BJ (cell line): ENCODE measurements at regions not wholly inside any gene's neighbourhood (a gene's known extent, or its start where the extent isn't known, plus 50 kb on each side); places are given as distances from the start of the nearest gene placed in this dataset.

Source experiments
- CTCF ChIA-PET: fragments of 350-600 bp; formaldehyde crosslinking; extraction: SDS; loops from one replicate; lab custom pipeline; 2021; ENCODE audit warnings: antibody characterized with exemption, inconsistent platforms; lab: Yijun Ruan, JAX
- POLR2A ChIA-PET: fragments of 300-600 bp; sonication (Branson Sonifier 250); formaldehyde crosslinking; extraction: SDS; loops from one replicate; lab custom pipeline; 2021; ENCODE audit warnings: antibody characterized with exemption; lab: Charles Lee
- DNase-seq: peaks from one replicate; pipeline ENCODE4 v3.0.0-alpha.2; 2011; ENCODE audit warnings: low read depth
- H3K27me3 ChIP-seq: 2 replicates; pipeline ENCODE4 v1.6.0; 2011; ENCODE audit warnings: low read length; ENCODE audit not compliant: control insufficient read depth, insufficient read depth
- H3K36me3 ChIP-seq: 2 replicates; pipeline ENCODE4 v1.5.1; 2011; ENCODE audit warnings: low read length; ENCODE audit not compliant: control insufficient read depth, insufficient read depth
- H3K4me3 ChIP-seq: 2 replicates; pipeline ENCODE4 v1.5.1; 2011; ENCODE audit warnings: low read depth, mild to moderate bottlenecking, control low read depth, low read length
- TF ChIP-seq, protein P1 (sequence below): IDR thresholded peaks from 2 replicates; pipeline ENCODE4 v1.5.1; 2011; ENCODE audit warnings: low read depth, mild to moderate bottlenecking, control low read depth, inconsistent platforms, low read length, moderate library complexity; ENCODE audit not compliant: insufficient read depth

DNA sequence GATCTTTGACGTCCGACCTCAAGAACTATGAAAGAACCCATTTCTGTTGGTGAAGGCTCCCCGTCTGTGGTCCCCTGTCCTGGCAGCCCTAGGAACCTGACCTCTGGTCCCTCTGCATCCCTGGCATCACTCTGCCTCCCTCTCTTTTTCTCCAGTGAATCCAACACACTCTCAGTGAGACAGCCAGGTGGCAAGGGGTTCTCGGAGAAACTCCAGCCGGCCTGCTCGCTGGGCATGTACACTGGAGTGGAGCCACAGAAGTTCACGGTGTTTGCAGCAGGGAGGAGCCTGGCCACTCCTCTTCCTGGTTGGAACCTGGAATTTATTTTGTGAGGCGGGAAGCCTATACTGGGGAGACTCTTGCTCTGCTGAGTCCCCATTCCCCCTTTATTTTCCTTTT is 230.2 kb upstream of the AJAP1 start:
- no peak for DNase-seq

DNA sequence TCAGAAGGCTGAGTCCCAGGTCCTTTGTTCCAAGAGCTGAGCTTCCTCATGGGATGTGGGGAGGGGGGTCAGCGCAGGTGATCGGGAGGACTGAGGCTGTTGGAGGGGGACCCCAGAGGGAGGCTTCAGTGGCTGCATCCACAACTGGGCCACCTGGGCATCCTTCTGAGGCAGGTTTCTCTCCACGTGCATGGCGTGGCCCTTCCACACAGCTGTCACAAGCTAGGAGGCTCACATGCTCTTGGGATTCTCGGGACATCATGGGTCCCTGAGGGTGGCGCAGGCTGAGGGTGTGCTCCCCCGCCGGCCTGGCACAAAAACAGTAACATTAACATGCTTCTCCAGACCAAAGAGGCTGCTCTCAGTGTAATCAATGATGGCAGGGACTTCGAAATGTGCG is 229.6 kb upstream of the AJAP1 start:
- no peaks in the 10 kb centered on the region for H3K27me3 ChIP-seq
- no peak overlapping the region for H3K4me3 ChIP-seq
- DNase-seq = no peak
- H3K36me3 ChIP-seq = no peaks in the 10 kb centered on the region
- TF ChIP-seq, protein P1, sequence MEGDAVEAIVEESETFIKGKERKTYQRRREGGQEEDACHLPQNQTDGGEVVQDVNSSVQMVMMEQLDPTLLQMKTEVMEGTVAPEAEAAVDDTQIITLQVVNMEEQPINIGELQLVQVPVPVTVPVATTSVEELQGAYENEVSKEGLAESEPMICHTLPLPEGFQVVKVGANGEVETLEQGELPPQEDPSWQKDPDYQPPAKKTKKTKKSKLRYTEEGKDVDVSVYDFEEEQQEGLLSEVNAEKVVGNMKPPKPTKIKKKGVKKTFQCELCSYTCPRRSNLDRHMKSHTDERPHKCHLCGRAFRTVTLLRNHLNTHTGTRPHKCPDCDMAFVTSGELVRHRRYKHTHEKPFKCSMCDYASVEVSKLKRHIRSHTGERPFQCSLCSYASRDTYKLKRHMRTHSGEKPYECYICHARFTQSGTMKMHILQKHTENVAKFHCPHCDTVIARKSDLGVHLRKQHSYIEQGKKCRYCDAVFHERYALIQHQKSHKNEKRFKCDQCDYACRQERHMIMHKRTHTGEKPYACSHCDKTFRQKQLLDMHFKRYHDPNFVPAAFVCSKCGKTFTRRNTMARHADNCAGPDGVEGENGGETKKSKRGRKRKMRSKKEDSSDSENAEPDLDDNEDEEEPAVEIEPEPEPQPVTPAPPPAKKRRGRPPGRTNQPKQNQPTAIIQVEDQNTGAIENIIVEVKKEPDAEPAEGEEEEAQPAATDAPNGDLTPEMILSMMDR = no peak
- POLR2A ChIA-PET = no interaction called here
- CTCF ChIA-PET = no interaction called here

More for the DNA sequence above, 230.2 kb upstream of the AJAP1 start:
- POLR2A ChIA-PET = no interaction called here
- TF ChIP-seq, protein P1 = no peak
- Histone ChIP-seq H3K4me3 (no peak overlapping the region), H3K36me3 (no peaks in the 10 kb centered on the region), H3K27me3 (no peaks in the 10 kb centered on the region)
- CTCF ChIA-PET = no interaction called here

DNA sequence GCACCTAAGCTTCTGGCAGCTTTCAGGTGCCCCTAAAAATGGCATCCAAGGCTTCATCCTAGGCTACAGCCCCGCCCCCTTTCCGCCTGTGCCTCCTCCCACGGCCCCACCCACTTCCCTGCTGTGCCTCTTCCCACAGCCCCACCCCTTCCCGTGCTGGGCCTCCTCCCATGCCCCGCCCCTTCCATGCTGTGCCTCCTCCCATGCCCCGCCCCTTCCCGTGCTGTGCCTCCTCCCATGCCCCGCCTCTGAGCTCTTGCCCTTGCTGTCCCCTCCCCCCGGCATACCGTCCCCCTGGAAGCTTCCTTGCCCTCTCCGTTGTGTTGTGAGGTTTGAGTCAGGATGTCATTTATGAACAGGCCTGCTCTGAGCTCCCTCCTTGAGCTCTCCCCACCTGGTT is 228.5 kb upstream of the AJAP1 start:
- no peaks in the 10 kb centered on the region for H3K27me3 ChIP-seq
- POLR2A ChIA-PET = no interaction called here
- CTCF ChIA-PET = no interaction called here
- H3K36me3 ChIP-seq = no peaks in the 10 kb centered on the region
- DNase-seq = no peak
- TF ChIP-seq, protein P1 = no peak
- no peak overlapping the region for H3K4me3 ChIP-seq

- Histone ChIP-seq H3K4me3 (no peak overlapping the region), H3K27me3 (no peaks in the 10 kb centered on the region), H3K36me3 (no peaks in the 10 kb centered on the region)
- POLR2A ChIA-PET = no interaction called here
- CTCF ChIA-PET = no interaction called here
- DNase-seq = no peak
- TF ChIP-seq, protein P1 = no peak
Measured at GRCh38 chr1:4428711-4429110, 225.7 kb upstream of the AJAP1 start.

DNA sequence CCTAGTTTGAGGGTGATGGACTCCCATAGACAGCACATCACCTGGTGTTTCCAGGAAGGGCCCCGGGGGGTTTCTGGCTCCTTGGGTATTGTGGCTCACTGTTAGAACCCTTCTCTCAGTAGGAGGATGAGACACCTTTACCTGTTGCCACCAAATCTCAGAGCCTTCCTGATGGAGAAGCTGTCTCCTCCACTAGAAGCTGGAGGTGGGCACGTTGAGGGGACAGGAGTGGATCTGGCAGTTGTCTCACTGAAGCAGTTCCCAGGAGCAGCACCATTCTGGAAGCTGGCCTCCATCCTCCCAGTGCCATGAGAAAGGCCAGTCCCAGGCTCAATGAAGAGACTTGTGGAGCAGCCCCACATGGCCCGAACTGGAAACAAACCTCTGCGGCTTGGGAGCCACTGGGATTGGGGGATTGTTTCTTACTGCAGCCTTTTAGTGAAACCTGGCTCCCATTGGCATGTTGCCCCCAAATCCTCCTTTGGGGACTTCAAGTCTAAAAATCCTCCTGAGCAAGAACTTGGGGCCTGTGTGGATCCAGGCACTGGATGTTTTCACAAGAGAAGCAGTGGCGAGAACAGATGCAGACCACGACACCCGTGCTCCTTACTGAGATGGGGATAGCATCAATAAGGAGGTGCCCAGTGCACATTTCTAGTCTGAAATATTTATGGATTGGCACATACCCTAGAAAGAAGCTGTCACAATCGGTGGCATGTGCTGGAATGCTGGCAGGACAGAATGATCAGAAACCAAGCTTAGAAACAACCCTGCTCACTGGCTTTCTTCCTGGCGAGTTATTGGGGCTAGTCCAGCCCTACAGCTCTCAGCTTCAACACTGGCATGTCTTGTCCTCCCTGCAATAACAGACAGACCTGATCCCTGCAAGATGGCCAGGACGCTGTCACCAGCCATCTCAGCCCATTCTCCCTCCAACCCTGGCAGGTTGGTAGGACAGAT is 223.7 kb upstream of the AJAP1 start:
- ChIA-PET CTCF (no interaction called here), POLR2A (no interaction called here)
- TF ChIP-seq, protein P1 = no peak
- Histone ChIP-seq H3K4me3 (no peak overlapping the region), H3K27me3 (no peaks in the 10 kb centered on the region), H3K36me3 (no peaks in the 10 kb centered on the region)
- DNase-seq = no peak
